ENCODE measurements at regions not wholly inside any gene's neighbourhood (a gene's known extent, or its start where the extent isn't known, plus 50 kb on each side); places are given as distances from the start of the nearest gene placed in this dataset.

GRCh38 chr20:23260181-23260840 is 90.3 kb upstream of the NXT1 start:
- 65 to 88% (median 78%) methylated on average over 6 of the region's 6 CpGs for WGBS, 3 donors
- no peak overlapping the region for H3K27ac ChIP-seq (ENCODE audit: low read depth in 1 of 3, low read length in 2 of 3)
- no peaks in the 10 kb centered on the region for H3K4me1 ChIP-seq (ENCODE audit: control insufficient read depth in 3 of 3, insufficient read depth in 2 of 3, low read depth in 1 of 3, low read length in 2 of 3)
- H3K36me3 ChIP-seq (ENCODE audit: control insufficient read depth in 3 of 3, insufficient read depth in 2 of 3, low read depth in 1 of 3, low read length in 3 of 3) = no peaks in the 10 kb centered on the region
- H3K27me3 ChIP-seq (ENCODE audit: control insufficient read depth in 3 of 3, insufficient read depth in 3 of 3, low read length in 3 of 3) = peaks cover 0 to 3% (median 0%) of the 10 kb centered on the region in 3 donors
- DNase-seq (no peak), FAIRE-seq (no peak)
- H3K9me3 ChIP-seq (ENCODE audit: control insufficient read depth in 2 of 2, insufficient read depth in 1 of 2, low read depth in 1 of 2, low read length in 1 of 2) = no peaks in the 10 kb centered on the region
- H3K4me3 ChIP-seq (ENCODE audit: low read depth in 1 of 3, low read length in 3 of 3) = no peak overlapping the region

DNA sequence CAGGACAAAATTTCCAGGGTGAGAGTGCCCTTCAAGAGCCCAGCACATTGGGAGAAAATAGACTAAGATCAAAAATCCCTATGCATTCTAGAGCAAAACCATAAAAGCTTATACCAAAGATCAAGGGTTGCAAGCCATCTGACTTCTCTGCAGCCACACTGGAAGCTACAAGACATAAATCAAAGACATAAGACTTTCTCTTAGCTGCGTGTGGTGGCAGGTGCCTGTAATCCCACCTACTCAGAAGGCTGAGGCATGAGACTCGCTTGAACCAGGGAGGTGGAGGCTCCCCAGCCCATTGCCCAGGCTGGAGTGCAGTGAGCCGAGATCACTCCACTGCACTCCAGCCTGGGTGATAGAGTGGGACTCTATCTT is 91.9 kb upstream of the NXT1 start:
- no peaks in the 10 kb centered on the region for H3K9me3 ChIP-seq (ENCODE audit: control insufficient read depth in 2 of 2, insufficient read depth in 1 of 2, low read depth in 1 of 2, low read length in 1 of 2)
- peak overlapping the region in 1 of 3 donors; percentile 71 for H3K27ac ChIP-seq (ENCODE audit: low read depth in 1 of 3, low read length in 2 of 3)
- no peaks in the 10 kb centered on the region for H3K36me3 ChIP-seq (ENCODE audit: control insufficient read depth in 3 of 3, insufficient read depth in 2 of 3, low read depth in 1 of 3, low read length in 3 of 3)
- H3K27me3 ChIP-seq (ENCODE audit: control insufficient read depth in 3 of 3, insufficient read depth in 3 of 3, low read length in 3 of 3) = peaks cover 0 to 3% (median 0%) of the 10 kb centered on the region in 3 donors
- WGBS, 3 donors = 70 to 82% (median 75%) methylated on average over 3 of the region's 3 CpGs
- H3K4me3 ChIP-seq (ENCODE audit: low read depth in 1 of 3, low read length in 3 of 3) = no peak overlapping the region
- no peak for DNase-seq
- no peaks in the 10 kb centered on the region for H3K4me1 ChIP-seq (ENCODE audit: control insufficient read depth in 3 of 3, insufficient read depth in 2 of 3, low read depth in 1 of 3, low read length in 2 of 3)
- no peak for FAIRE-seq

DNA sequence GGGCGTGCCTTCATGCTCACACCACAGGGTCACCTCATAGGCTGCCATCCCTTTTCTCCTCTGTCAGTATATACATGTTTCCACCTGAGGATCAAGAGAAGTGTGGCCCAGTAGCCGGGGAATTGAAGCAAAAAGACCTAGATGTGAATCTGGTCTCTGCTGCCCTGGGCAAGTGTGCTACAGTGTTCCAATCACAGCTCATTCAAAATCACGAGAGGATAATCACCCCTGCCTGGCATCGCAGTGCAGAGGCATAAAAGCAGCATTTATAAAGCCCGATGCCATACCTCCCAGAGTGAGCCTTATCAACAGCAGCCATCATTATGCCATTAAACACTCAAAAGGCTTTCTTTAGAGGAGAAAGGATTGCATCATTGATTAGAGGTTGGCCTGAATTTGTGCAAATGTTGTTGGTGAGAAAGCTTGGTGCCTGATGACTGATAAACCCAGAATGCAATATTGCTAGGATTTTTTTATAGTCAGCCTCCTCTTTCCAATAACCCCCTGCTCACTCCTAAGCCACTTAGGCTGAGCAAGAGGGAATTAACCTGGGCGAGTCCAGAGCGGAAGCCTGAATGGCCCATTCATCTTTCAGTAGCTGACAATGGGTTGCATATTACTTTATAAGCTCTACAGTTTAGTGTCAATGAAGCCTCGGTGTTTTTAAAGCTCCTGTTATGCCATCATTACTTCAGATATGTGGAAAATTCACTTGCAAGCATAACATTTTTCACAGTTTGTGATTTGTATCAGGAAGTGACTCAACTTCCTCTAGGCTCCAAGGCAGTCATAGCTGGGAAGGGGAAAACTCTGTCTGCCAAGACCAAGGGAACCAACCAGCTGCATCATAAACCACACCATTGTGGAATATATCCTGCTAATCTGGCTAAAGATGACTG is 92.5 kb upstream of the NXT1 start:
- peak overlapping the region in 1 of 3 donors; percentile 89 for H3K27ac ChIP-seq (ENCODE audit: low read depth in 1 of 3, low read length in 2 of 3)
- WGBS, 3 donors = 46 to 63% (median 46%) methylated on average over 8 of the region's 8 CpGs
- no peaks in the 10 kb centered on the region for H3K9me3 ChIP-seq (ENCODE audit: control insufficient read depth in 2 of 2, insufficient read depth in 1 of 2, low read depth in 1 of 2, low read length in 1 of 2)
- no peaks in the 10 kb centered on the region for H3K4me1 ChIP-seq (ENCODE audit: control insufficient read depth in 3 of 3, insufficient read depth in 2 of 3, low read depth in 1 of 3, low read length in 2 of 3)
- H3K36me3 ChIP-seq (ENCODE audit: control insufficient read depth in 3 of 3, insufficient read depth in 2 of 3, low read depth in 1 of 3, low read length in 3 of 3) = no peaks in the 10 kb centered on the region
- H3K4me3 ChIP-seq (ENCODE audit: low read depth in 1 of 3, low read length in 3 of 3) = no peak overlapping the region
- DNase-seq (peak in 1 of 2 donors; percentile 11), FAIRE-seq (no peak)
- peaks cover 0 to 3% (median 0%) of the 10 kb centered on the region in 3 donors for H3K27me3 ChIP-seq (ENCODE audit: control insufficient read depth in 3 of 3, insufficient read depth in 3 of 3, low read length in 3 of 3)

DNA sequence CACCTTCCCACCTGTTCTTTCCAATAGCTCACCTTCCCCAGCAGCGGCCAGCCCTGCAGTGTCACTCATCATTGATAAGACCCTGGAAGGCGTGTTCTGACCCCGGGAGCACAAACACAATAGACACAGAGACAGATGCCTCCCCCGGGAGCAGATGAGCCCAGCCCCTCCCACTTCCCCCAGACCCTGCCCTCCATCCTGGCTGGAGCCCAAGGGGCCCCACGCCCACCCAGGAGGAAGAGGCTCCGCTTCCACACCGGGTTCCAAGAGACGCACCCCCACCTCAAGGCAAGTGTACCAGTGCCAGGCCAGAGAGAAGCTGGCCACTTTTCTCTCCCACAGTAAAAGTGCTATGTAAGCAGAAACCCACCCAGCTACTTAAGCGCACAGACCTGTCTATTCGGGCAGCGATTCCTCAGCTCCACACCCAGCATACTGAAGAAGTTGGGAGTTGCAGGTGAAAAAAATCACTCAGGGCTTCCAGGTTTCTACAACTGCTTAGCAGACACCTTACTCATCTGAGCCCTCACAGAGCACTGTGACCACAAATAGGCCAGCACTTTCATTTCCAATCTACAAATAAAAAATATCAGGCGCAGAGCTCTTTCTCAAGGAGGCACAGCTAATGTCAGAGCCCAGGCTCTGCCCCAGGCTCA is 93.4 kb upstream of the NXT1 start:
- WGBS, 3 donors = 39 to 48% (median 47%) methylated on average over 12 of the region's 12 CpGs

DNA sequence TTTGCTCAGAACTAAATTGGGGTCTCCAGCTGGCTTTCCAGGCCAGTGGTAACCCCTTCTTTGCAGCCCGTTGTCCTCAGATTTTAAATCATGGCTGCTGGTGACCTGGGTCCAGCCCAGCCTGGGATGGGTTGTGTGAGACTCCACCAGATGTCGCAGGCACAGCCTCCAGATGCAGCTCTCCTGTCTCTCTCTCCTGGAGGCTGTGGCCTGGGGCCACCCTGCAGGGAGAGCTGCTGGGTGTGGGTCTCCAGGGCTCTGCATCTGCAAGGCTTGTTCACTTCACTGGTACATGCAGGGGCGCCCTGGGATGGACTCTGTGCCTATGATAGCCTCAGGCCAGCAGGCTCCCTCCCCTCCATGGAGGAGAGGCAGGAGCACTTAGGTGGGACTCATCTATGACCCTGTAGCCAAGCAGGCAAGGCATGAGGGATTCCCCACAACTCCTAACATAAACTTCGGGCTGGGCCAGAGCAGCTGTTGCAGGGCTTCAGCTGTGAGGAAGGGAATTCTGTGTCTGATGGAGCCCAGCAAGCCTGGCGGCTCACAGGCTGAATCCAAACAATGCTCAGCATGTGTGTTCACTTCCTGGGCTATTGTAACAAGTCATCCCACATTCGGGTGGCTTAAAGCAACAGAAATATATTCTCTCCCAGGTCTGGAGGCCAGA is 94.7 kb upstream of the NXT1 start:
- Histone ChIP-seq H3K27me3 (ENCODE audit: control insufficient read depth in 3 of 3, insufficient read depth in 3 of 3, low read length in 3 of 3) (peaks cover 0 to 3% (median 0%) of the 10 kb centered on the region in 3 donors), H3K9me3 (ENCODE audit: control insufficient read depth in 2 of 2, insufficient read depth in 1 of 2, low read depth in 1 of 2, low read length in 1 of 2) (no peaks in the 10 kb centered on the region), H3K36me3 (ENCODE audit: control insufficient read depth in 3 of 3, insufficient read depth in 2 of 3, low read depth in 1 of 3, low read length in 3 of 3) (no peaks in the 10 kb centered on the region), H3K27ac (ENCODE audit: low read depth in 1 of 3, low read length in 2 of 3) (no peak overlapping the region), H3K4me3 (ENCODE audit: low read depth in 1 of 3, low read length in 3 of 3) (no peak overlapping the region), H3K4me1 (ENCODE audit: control insufficient read depth in 3 of 3, insufficient read depth in 2 of 3, low read depth in 1 of 3, low read length in 2 of 3) (no peaks in the 10 kb centered on the region)
- 50 to 60% (median 51%) methylated on average over 6 of the region's 6 CpGs for WGBS, 3 donors
- peak in 1 of 2 donors; percentile 16 for DNase-seq
- FAIRE-seq = no peak

More for the DNA sequence above, 93.4 kb upstream of the NXT1 start:
- FAIRE-seq = no peak
- DNase-seq = no peak
- H3K9me3 ChIP-seq (ENCODE audit: control insufficient read depth in 2 of 2, insufficient read depth in 1 of 2, low read depth in 1 of 2, low read length in 1 of 2) = no peaks in the 10 kb centered on the region
- H3K4me1 ChIP-seq (ENCODE audit: control insufficient read depth in 3 of 3, insufficient read depth in 2 of 3, low read depth in 1 of 3, low read length in 2 of 3) = no peaks in the 10 kb centered on the region
- no peaks in the 10 kb centered on the region for H3K36me3 ChIP-seq (ENCODE audit: control insufficient read depth in 3 of 3, insufficient read depth in 2 of 3, low read depth in 1 of 3, low read length in 3 of 3)
- H3K27ac ChIP-seq (ENCODE audit: low read depth in 1 of 3, low read length in 2 of 3) = peak overlapping the region in 1 of 3 donors; percentile 89
- peaks cover 0 to 3% (median 0%) of the 10 kb centered on the region in 3 donors for H3K27me3 ChIP-seq (ENCODE audit: control insufficient read depth in 3 of 3, insufficient read depth in 3 of 3, low read length in 3 of 3)
- no peak overlapping the region for H3K4me3 ChIP-seq (ENCODE audit: low read depth in 1 of 3, low read length in 3 of 3)

GRCh38 chr20:23255106-23255505 is 95.5 kb upstream of the NXT1 start:
- DNase-seq (no peak), FAIRE-seq (no peak)
- Histone ChIP-seq H3K36me3 (ENCODE audit: control insufficient read depth in 3 of 3, insufficient read depth in 2 of 3, low read depth in 1 of 3, low read length in 3 of 3) (no peaks in the 10 kb centered on the region), H3K9me3 (ENCODE audit: control insufficient read depth in 2 of 2, insufficient read depth in 1 of 2, low read depth in 1 of 2, low read length in 1 of 2) (no peaks in the 10 kb centered on the region), H3K27ac (ENCODE audit: low read depth in 1 of 3, low read length in 2 of 3) (no peak overlapping the region), H3K27me3 (ENCODE audit: control insufficient read depth in 3 of 3, insufficient read depth in 3 of 3, low read length in 3 of 3) (peaks cover 0 to 3% (median 0%) of the 10 kb centered on the region in 3 donors), H3K4me3 (ENCODE audit: low read depth in 1 of 3, low read length in 3 of 3) (no peak overlapping the region), H3K4me1 (ENCODE audit: control insufficient read depth in 3 of 3, insufficient read depth in 2 of 3, low read depth in 1 of 3, low read length in 2 of 3) (no peaks in the 10 kb centered on the region)
- 82 to 85% (median 83%) methylated on average over 6 of the region's 6 CpGs for WGBS, 3 donors

DNA sequence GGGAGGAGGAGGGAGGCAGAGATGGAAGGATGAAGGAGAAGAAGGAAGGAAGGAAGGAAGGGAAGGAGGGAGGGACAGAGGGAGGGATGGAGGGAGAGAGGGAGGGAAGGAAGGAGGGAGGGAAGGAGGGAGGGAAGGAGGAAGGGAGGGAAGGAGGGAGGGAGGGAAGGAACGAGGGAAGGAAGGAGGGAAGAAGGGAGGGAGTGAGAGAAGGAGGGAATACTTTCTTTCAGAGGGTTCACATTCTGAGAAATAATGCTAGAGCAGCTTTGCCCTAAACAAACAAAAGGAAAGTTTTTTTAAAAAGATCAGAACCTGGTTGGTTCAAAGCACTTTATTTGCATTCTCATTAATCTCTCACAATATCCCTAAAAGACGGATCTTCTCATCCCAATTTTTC is 96.1 kb upstream of the NXT1 start:
- H3K9me3 ChIP-seq (ENCODE audit: control insufficient read depth in 2 of 2, insufficient read depth in 1 of 2, low read depth in 1 of 2, low read length in 1 of 2) = no peaks in the 10 kb centered on the region
- no peak for DNase-seq
- H3K4me3 ChIP-seq (ENCODE audit: low read depth in 1 of 3, low read length in 3 of 3) = no peak overlapping the region
- no peak overlapping the region for H3K27ac ChIP-seq (ENCODE audit: low read depth in 1 of 3, low read length in 2 of 3)
- peaks cover 0 to 3% (median 0%) of the 10 kb centered on the region in 3 donors for H3K27me3 ChIP-seq (ENCODE audit: control insufficient read depth in 3 of 3, insufficient read depth in 3 of 3, low read length in 3 of 3)
- H3K36me3 ChIP-seq (ENCODE audit: control insufficient read depth in 3 of 3, insufficient read depth in 2 of 3, low read depth in 1 of 3, low read length in 3 of 3) = no peaks in the 10 kb centered on the region
- H3K4me1 ChIP-seq (ENCODE audit: control insufficient read depth in 3 of 3, insufficient read depth in 2 of 3, low read depth in 1 of 3, low read length in 2 of 3) = no peaks in the 10 kb centered on the region
- WGBS, 3 donors = 29 to 52% (median 29%) methylated on average over 2 of the region's 2 CpGs
- FAIRE-seq = no peak

DNA sequence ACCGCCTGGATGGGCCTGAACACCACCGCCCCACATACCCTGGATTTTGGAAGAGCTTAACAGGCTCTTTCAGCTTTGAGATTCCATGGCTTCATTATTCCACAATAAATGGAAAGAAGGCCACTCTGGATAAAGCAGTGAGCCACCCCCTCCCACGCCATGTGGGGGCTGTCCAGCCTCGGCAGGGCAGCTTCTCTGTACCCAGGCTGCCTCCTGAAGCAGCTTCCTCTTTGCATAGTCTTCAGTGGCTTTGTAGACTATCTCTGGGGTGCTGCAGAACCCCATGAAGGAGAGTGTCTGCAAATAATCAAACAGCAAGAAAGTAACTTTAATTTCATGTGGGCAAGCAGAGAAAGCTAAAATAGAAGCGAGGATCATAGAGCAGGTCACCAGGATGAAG is 96.6 kb upstream of the NXT1 start:
- Histone ChIP-seq H3K27me3 (ENCODE audit: control insufficient read depth in 3 of 3, insufficient read depth in 3 of 3, low read length in 3 of 3) (peaks cover 0 to 3% (median 0%) of the 10 kb centered on the region in 3 donors), H3K27ac (ENCODE audit: low read depth in 1 of 3, low read length in 2 of 3) (no peak overlapping the region), H3K9me3 (ENCODE audit: control insufficient read depth in 2 of 2, insufficient read depth in 1 of 2, low read depth in 1 of 2, low read length in 1 of 2) (no peaks in the 10 kb centered on the region), H3K36me3 (ENCODE audit: control insufficient read depth in 3 of 3, insufficient read depth in 2 of 3, low read depth in 1 of 3, low read length in 3 of 3) (no peaks in the 10 kb centered on the region), H3K4me1 (ENCODE audit: control insufficient read depth in 3 of 3, insufficient read depth in 2 of 3, low read depth in 1 of 3, low read length in 2 of 3) (no peaks in the 10 kb centered on the region), H3K4me3 (ENCODE audit: low read depth in 1 of 3, low read length in 3 of 3) (no peak overlapping the region)
- WGBS, 3 donors = 64 to 80% (median 70%) methylated on average over 5 of the region's 5 CpGs
- DNase-seq (no peak), FAIRE-seq (no peak)
